ENCODE measurements at regions not wholly inside any gene's neighbourhood (a gene's known extent, or its start where the extent isn't known, plus 50 kb on each side); places are given as distances from the start of the nearest gene placed in this dataset.

- TF ChIP-seq CTCF (conservative IDR thresholded peaks at IDR 0.05; ENCODE audit: low read depth, low read length), result no peak
- H3K4me3 ChIP-seq (ENCODE audit: low read depth, low read length), result no peak overlapping the region
- peak; percentile 92 for DNase-seq (ENCODE audit: low read depth)
Measured at GRCh38 chr13:44815623-44816022, 173.6 kb downstream of the NUFIP1 start.

GRCh38 chr13:44814836-44815235 lies 174.4 kb downstream of the NUFIP1 start:
- H3K4me3 ChIP-seq (ENCODE audit: low read depth, low read length), result no peak overlapping the region
- DNase-seq (ENCODE audit: low read depth), result no peak
- TF ChIP-seq CTCF (conservative IDR thresholded peaks at IDR 0.05; ENCODE audit: low read depth, low read length), result no peak

- no peak for DNase-seq (ENCODE audit: low read depth)
- no peak for TF ChIP-seq CTCF (conservative IDR thresholded peaks at IDR 0.05; ENCODE audit: low read depth, low read length)
- H3K4me3 ChIP-seq (ENCODE audit: low read depth, low read length), result no peak overlapping the region
Measured at GRCh38 chr13:44814161-44814560, 175.1 kb downstream of the NUFIP1 start.

GRCh38 chr13:44812818-44813217 lies 176.5 kb downstream of the NUFIP1 start:
- H3K4me3 ChIP-seq (ENCODE audit: low read depth, low read length), result no peak overlapping the region
- DNase-seq (ENCODE audit: low read depth), result no peak
- no peak for TF ChIP-seq CTCF (conservative IDR thresholded peaks at IDR 0.05; ENCODE audit: low read depth, low read length)

GRCh38 chr13:44810061-44810840 lies 179.0 kb downstream of the NUFIP1 start:
- H3K4me3 ChIP-seq (ENCODE audit: low read depth, low read length), result no peak overlapping the region
- no peak for TF ChIP-seq CTCF (conservative IDR thresholded peaks at IDR 0.05; ENCODE audit: low read depth, low read length)
- no peak for DNase-seq (ENCODE audit: low read depth)

GRCh38 chr13:44809190-44809589 lies 180.1 kb downstream of the NUFIP1 start:
- no peak for TF ChIP-seq CTCF (conservative IDR thresholded peaks at IDR 0.05; ENCODE audit: low read depth, low read length)
- H3K4me3 ChIP-seq (ENCODE audit: low read depth, low read length), result no peak overlapping the region
- no peak for DNase-seq (ENCODE audit: low read depth)

GRCh38 chr13:44808185-44808584 lies 181.1 kb downstream of the NUFIP1 start:
- DNase-seq (ENCODE audit: low read depth), result no peak
- H3K4me3 ChIP-seq (ENCODE audit: low read depth, low read length), result no peak overlapping the region
- TF ChIP-seq CTCF (conservative IDR thresholded peaks at IDR 0.05; ENCODE audit: low read depth, low read length), result no peak
